DND-41 (cell line): ENCODE measurements at regions not wholly inside any gene's neighbourhood (a gene's known extent, or its start where the extent isn't known, plus 50 kb on each side); places are given as distances from the start of the nearest gene placed in this dataset.

Source experiments
- CTCF ChIP-seq: IDR thresholded peaks from 2 replicates; pipeline ENCODE4 v1.5.1; 2012; ENCODE audit warnings: borderline replicate concordance, low read length, moderate library complexity, mild to moderate bottlenecking; ENCODE audit not compliant: poor library complexity, severe bottlenecking; ENCODE audit errors: extremely low read depth
- EZH2 ChIP-seq: IDR thresholded peaks from 3 replicates; pipeline ENCODE4 v1.6.1; 2012; ENCODE audit warnings: borderline replicate concordance, low read depth, mild to moderate bottlenecking, moderate library complexity, low read length, inconsistent platforms; ENCODE audit not compliant: severe bottlenecking

- TF ChIP-seq CTCF (no peak), EZH2 (no peak)
Observed at GRCh38 chr2:126177479-126177878, 478.5 kb upstream of the GYPC start.
